ENCODE measurements at regions not wholly inside any gene's neighbourhood (a gene's known extent, or its start where the extent isn't known, plus 50 kb on each side); places are given as distances from the start of the nearest gene placed in this dataset.

DNA sequence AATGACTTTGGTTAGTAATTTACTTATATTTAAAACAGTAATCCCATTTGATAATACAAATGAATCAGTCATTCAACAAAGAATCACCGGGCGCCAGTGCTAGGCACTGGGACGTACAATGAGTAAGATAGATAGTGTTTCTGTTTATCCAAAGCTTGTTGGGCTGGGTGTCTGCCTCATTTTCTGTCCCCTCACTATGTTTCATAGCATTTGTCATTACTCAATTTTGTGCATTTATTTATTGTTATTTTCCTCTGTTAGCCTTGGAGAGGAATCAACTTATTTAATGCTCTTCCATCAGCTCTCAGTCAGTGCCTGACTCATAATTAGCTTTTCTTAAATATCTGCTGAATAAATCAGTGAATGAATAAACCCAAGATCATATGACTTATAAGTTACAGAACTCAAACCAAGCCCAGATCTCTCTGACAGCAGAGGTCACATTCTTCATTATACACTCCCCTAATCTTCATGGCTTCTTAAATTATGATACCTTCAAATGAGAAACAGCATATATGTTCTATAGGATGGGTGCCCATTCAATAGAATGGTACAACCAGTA lies 86.2 kb downstream of the TSPAN8 start:
- TF ChIP-seq, protein P1, sequence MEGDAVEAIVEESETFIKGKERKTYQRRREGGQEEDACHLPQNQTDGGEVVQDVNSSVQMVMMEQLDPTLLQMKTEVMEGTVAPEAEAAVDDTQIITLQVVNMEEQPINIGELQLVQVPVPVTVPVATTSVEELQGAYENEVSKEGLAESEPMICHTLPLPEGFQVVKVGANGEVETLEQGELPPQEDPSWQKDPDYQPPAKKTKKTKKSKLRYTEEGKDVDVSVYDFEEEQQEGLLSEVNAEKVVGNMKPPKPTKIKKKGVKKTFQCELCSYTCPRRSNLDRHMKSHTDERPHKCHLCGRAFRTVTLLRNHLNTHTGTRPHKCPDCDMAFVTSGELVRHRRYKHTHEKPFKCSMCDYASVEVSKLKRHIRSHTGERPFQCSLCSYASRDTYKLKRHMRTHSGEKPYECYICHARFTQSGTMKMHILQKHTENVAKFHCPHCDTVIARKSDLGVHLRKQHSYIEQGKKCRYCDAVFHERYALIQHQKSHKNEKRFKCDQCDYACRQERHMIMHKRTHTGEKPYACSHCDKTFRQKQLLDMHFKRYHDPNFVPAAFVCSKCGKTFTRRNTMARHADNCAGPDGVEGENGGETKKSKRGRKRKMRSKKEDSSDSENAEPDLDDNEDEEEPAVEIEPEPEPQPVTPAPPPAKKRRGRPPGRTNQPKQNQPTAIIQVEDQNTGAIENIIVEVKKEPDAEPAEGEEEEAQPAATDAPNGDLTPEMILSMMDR (conservative IDR thresholded peaks at IDR 0.05; ENCODE audit: low read depth, low read length): no peak
- H3K4me3 ChIP-seq (ENCODE audit: low read length): no peak overlapping the region
- DNase-seq (ENCODE audit: low read depth): no peak

DNA sequence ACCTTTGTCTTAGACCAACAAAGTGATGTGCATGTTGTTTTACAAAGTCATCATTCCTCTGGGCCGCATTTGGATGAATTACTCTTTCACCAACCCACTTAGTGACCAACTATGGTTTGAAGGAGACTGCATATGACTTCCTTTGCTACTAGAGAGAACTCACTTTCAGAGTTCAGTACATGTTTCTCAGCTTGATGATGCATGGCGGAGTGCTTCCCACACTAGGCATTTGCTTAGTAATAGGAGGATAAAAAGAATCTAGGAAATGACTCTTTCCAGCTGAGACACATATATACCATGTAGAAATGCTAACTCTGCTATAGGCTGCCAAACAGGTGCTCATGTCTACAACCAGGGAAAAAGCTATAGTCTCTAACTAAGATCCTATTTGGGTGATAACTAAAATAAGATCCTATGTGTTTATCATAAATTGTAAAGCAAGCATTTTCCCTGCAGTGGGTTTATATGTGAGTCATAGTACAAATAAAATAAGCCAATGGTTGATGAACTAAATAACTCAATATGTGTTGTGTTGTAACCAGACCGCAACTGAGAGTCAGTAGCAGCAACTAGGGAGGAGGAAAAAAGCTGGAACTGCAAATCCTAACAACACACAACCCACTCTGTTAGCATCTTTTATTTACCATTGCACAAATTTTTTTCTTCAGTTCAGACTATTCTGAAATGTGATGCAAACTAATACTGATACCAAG lies 87.2 kb downstream of the TSPAN8 start:
- no peak for DNase-seq (ENCODE audit: low read depth)

DNA sequence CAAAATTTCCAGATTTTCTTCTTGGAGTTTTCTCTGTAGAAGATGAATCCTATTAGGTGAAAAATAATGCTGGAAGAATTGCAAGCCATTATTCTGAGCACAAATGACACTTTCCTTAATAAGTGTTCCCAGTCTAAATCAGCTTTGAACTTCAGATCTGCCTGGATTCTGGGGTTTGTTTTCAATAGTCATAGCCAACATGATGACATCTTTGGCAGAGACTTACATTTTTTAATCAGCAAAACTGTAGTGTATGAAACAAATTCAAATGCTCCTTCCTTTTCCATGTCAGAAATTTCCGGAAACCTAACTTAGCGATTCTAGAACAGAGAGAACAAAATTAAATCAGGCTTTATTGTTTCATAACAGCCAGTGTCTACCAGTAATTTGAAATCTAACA lies 88.5 kb downstream of the TSPAN8 start:
- TF ChIP-seq, protein P1 (conservative IDR thresholded peaks at IDR 0.05; ENCODE audit: low read depth, low read length): no peak
- no peak for DNase-seq (ENCODE audit: low read depth)
- H3K4me3 ChIP-seq (ENCODE audit: low read length): no peak overlapping the region

More for the DNA sequence above, 87.2 kb downstream of the TSPAN8 start:
- TF ChIP-seq, protein P1 (conservative IDR thresholded peaks at IDR 0.05; ENCODE audit: low read depth, low read length): no peak
- H3K4me3 ChIP-seq (ENCODE audit: low read length): no peak overlapping the region

DNA sequence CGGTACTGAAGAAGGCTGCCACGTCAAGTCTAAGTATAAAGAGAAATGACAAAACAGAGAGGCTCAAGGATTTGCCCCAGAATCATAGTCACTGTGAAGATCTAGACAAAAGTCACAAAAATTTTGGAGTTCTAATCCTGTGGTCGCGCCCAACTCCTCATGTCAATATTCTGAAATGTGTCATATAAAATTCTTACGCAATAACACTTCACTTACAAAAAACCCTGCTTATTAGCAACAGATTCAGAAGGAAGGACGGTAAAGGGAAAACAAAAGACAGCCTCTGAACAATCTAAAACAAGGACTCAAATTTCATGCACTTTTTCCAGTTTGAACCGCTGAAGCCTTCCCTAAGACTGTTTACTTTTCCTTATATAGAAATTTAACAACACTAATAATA lies 94.7 kb downstream of the TSPAN8 start:
- TF ChIP-seq, protein P1 (conservative IDR thresholded peaks at IDR 0.05; ENCODE audit: low read depth, low read length): no peak
- H3K4me3 ChIP-seq (ENCODE audit: low read length): no peak overlapping the region
- DNase-seq (ENCODE audit: low read depth): no peak

DNA sequence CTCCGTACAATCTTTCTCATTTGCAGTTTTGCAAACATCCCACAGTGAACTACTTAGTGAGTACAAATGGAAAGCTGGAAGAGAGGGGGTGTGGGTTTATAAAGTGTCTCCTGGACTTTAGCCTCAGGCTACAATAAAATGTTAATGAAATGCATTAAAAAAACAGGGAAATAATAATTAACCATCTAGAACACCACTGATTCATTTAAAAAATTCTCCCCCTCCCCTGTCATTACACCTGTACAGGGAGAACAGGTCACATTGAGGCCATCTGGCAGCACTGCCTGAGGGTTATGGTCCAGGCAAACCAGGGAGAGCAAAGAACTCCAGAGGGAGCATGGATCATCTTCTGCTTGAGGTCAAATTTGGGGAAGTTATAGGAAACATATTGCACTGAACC lies 96.3 kb downstream of the TSPAN8 start:
- DNase-seq (ENCODE audit: low read depth): no peak
- TF ChIP-seq, protein P1 (conservative IDR thresholded peaks at IDR 0.05; ENCODE audit: low read depth, low read length): no peak
- H3K4me3 ChIP-seq (ENCODE audit: low read length): no peak overlapping the region

DNA sequence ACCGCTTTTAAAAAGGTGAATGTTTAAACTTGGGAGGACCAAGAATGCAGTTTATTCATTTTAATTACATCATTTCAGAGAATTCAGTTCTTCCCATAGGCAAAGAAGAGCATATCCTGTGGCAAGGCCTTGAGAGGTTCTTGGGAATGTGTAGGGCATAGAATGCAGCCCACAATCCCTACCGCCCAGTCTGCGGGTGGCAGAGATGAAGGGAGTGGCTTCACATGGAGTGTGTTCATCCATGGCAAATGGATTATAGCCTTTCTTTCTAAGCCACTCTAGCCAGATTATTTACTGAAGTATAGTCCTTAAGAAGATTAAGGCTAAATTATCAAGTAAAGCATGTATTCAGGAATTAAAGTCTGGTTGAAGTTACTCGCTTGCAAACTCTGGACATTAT lies 97.4 kb downstream of the TSPAN8 start:
- TF ChIP-seq, protein P1 (conservative IDR thresholded peaks at IDR 0.05; ENCODE audit: low read depth, low read length): no peak
- no peak overlapping the region for H3K4me3 ChIP-seq (ENCODE audit: low read length)
- DNase-seq (ENCODE audit: low read depth): peak; percentile 22

DNA sequence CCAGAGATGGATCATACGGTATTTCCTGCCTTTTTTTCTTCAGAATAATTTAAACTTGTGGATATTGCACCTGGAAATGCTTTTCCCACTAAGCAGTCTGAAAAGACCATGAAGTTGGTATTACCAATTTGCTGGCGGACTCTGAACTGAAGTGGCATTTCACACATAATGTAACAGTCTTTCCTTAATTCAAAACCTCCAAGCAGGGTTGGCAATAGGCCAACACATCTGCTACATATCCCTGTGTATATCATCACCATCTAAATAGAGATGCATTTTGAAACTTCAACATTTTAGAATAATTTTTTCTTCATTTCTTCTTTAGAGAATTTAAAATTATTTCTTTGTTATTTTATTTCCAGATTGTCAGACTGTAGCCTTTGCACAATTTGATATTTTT lies 100.5 kb downstream of the TSPAN8 start:
- H3K4me3 ChIP-seq (ENCODE audit: low read length): no peak overlapping the region
- TF ChIP-seq, protein P1 (conservative IDR thresholded peaks at IDR 0.05; ENCODE audit: low read depth, low read length): no peak
- no peak for DNase-seq (ENCODE audit: low read depth)
